CD4-positive, alpha-beta T cell treated with Interleukin-2 at 100 ng/mL for 4 hours (primary cell): ENCODE measurements at regions not wholly inside any gene's neighbourhood (a gene's known extent, or its start where the extent isn't known, plus 50 kb on each side); places are given as distances from the start of the nearest gene placed in this dataset.
"Not testable (repeated sequence)": the region's sequence is repeated elsewhere in the genome, so short reads cannot be mapped to it uniquely, and the experiment has no call there.

ENCODE experiments used
- DNase-seq: peaks from one replicate; pipeline ENCODE4 v3.0.0-alpha.2; 2020; ENCODE audit warnings: low spot score

GRCh38 chr4:77510367-77510766, 95.3 kb upstream of the CXCL13 start:
- no peak for DNase-seq

- DNase-seq: no peak
These were observed 80.1 kb upstream of the CXCL13 start for GRCh38 chr4:77525538-77525937.

GRCh38 chr4:77527900-77528299, 77.7 kb upstream of the CXCL13 start:
- DNase-seq: not testable (repeated sequence)

- DNase-seq: no peak
These were observed 67.5 kb upstream of the CXCL13 start for GRCh38 chr4:77538144-77538543.

GRCh38 chr4:77538574-77539157, 67.0 kb upstream of the CXCL13 start:
- no peak for DNase-seq
